DOHH2 (cell line): ENCODE measurements at regions not wholly inside any gene's neighbourhood (a gene's known extent, or its start where the extent isn't known, plus 50 kb on each side); places are given as distances from the start of the nearest gene placed in this dataset.

Experiments used
- CTCF ChIP-seq: fragments of 200-600 bp; sonication (generic); IDR thresholded peaks from one replicate; pipeline ENCODE4 v1.5.1; 2014; ENCODE audit warnings: antibody characterized with exemption, mild to moderate bottlenecking, low read depth, low read length; ENCODE audit not compliant: poor library complexity, severe bottlenecking
- EZH2phosphoT487 ChIP-seq: fragments of 200-600 bp; sonication (generic); IDR thresholded peaks from 2 replicates; pipeline ENCODE4 v1.6.1; 2017; ENCODE audit warnings: borderline replicate concordance, mild to moderate bottlenecking, antibody characterized with exemption, low read length, moderate library complexity, mixed read lengths

- TF ChIP-seq CTCF, result no peak
- no peak for TF ChIP-seq EZH2phosphoT487
Observed at GRCh38 chrY:7815921-7816320, 904.4 kb upstream of the AMELY start.
